ENCODE measurements at regions not wholly inside any gene's neighbourhood (a gene's known extent, or its start where the extent isn't known, plus 50 kb on each side); places are given as distances from the start of the nearest gene placed in this dataset.
"Not testable (repeated sequence)": the region's sequence is repeated elsewhere in the genome, so short reads cannot be mapped to it uniquely, and the experiment has no call there.

DNA sequence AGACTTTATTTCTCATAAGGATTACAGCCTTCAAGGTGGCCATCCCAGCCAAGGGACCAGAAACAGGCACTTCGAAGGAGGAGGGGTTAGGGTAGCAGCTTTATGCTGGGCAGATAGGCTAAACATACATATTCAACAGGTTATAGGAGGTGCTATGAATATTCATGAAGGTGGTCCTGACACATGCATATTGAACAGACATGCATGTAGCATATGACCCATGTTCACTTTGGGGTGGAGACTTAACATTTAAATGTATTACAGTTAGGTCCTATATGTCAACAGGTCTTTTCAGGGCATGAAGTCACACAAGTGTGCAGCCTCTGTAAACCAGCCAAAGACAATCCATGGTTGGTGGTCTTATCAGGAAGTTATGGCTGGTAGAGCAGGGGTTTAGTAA, 133.2 kb downstream of the KCNJ12 start:
- Mint-ChIP-seq H3K4me1 (peaks cover 10 to 15% of the 10 kb centered on the region in 2 donors), H3K27me3 (ENCODE audit: low read depth in 3 of 3) (peaks cover 12 to 28% (median 13%) of the 10 kb centered on the region in 3 donors)
- not testable (repeated sequence) for H3K4me3 Mint-ChIP-seq, H3K27ac Mint-ChIP-seq, H3K9me3 Mint-ChIP-seq, DNase-seq, H3K36me3 Mint-ChIP-seq

GRCh38 chr17:21510686-21511362, 134.7 kb downstream of the KCNJ12 start:
- Mint-ChIP-seq H3K27ac (no peak overlapping the region), H3K4me1 (peaks cover 10 to 15% of the 10 kb centered on the region in 2 donors)

GRCh38 chr17:21511363-21512195, 135.4 kb downstream of the KCNJ12 start:
- peaks cover 12 to 28% (median 13%) of the 10 kb centered on the region in 3 donors for H3K27me3 Mint-ChIP-seq (ENCODE audit: low read depth in 3 of 3)
- peaks cover 10 to 15% of the 10 kb centered on the region in 2 donors for H3K4me1 Mint-ChIP-seq
- peak; percentile 43 to 60 (median 53) for DNase-seq
- no peak overlapping the region for H3K27ac Mint-ChIP-seq
- peak overlapping the region; percentile 54 to 79 (median 75) for H3K4me3 Mint-ChIP-seq
- H3K9me3 Mint-ChIP-seq: no peaks in the 10 kb centered on the region
- H3K36me3 Mint-ChIP-seq: no peaks in the 10 kb centered on the region

More at GRCh38 chr17:21510686-21511362, 134.7 kb downstream of the KCNJ12 start:
- Mint-ChIP-seq H3K9me3 (no peaks in the 10 kb centered on the region), H3K27me3 (ENCODE audit: low read depth in 3 of 3) (peaks cover 12 to 28% (median 13%) of the 10 kb centered on the region in 3 donors), H3K36me3 (no peaks in the 10 kb centered on the region), H3K4me3 (peak overlapping the region; percentile 54 to 79 (median 75))
- peak in 1 of 3 donors; percentile 6 for DNase-seq

- Mint-ChIP-seq H3K36me3 (no peaks in the 10 kb centered on the region), H3K4me1 (peaks cover 10 to 15% of the 10 kb centered on the region in 2 donors), H3K27me3 (ENCODE audit: low read depth in 3 of 3) (peaks cover 12 to 28% (median 13%) of the 10 kb centered on the region in 3 donors), H3K4me3 (peak overlapping the region in 1 of 5 donors; percentile 66), H3K9me3 (no peaks in the 10 kb centered on the region), H3K27ac (no peak overlapping the region)
- DNase-seq: peak in 2 of 3 donors; percentile 6 to 24
These were observed 136.3 kb downstream of the KCNJ12 start for GRCh38 chr17:21512307-21513011.

DNA sequence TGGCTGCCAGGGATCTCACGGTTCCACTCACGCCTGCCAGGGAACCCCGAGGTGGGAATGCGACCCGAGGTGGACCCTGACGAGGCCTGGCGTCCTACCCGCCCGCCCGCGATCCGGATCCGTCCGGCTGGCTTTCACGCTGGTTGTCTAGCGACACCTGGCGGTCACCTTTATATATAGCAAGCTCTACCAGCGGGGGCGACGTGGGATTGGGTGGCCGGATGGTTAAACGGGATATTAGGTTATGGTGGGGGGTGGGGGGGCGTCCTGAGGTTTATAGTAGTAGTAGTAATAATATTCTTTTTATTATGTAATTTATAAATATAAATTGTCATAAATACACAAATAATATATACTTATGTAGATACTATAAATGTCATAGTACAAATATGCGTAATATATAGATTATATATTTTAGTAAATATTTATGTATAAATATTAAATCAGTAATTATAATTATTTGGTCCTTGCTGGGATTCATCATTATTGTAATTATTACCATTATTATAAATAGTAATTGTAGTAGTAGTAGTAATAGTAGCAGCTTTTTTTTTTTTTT, 136.9 kb downstream of the KCNJ12 start:
- DNase-seq: peak; percentile 71 to 76 (median 75)
- H3K4me3 Mint-ChIP-seq: peak overlapping the region in 1 of 5 donors; percentile 66
- H3K4me1 Mint-ChIP-seq: peaks cover 10 to 15% of the 10 kb centered on the region in 2 donors
- no peak overlapping the region for H3K27ac Mint-ChIP-seq
- H3K36me3 Mint-ChIP-seq: no peaks in the 10 kb centered on the region
- H3K9me3 Mint-ChIP-seq: no peaks in the 10 kb centered on the region
- H3K27me3 Mint-ChIP-seq (ENCODE audit: low read depth in 3 of 3): peaks cover 12 to 25% (median 13%) of the 10 kb centered on the region in 3 donors

- H3K27ac Mint-ChIP-seq, DNase-seq, H3K4me3 Mint-ChIP-seq, H3K9me3 Mint-ChIP-seq, H3K36me3 Mint-ChIP-seq: not testable (repeated sequence)
- H3K4me1 Mint-ChIP-seq: peaks cover 10 to 15% of the 10 kb centered on the region in 2 donors
- peaks cover 12 to 14% (median 13%) of the 10 kb centered on the region in 3 donors for H3K27me3 Mint-ChIP-seq (ENCODE audit: low read depth in 3 of 3)
These were observed 138.4 kb downstream of the KCNJ12 start for GRCh38 chr17:21514567-21514966.

- Mint-ChIP-seq H3K27ac (no peak overlapping the region), H3K27me3 (ENCODE audit: low read depth in 3 of 3) (peaks cover 0 to 2% (median 2%) of the 10 kb centered on the region in 3 donors), H3K9me3 (no peaks in the 10 kb centered on the region), H3K4me3 (no peak overlapping the region), H3K36me3 (no peaks in the 10 kb centered on the region), H3K4me1 (no peaks in the 10 kb centered on the region)
- DNase-seq: no peak
These were observed 141.6 kb downstream of the KCNJ12 start for GRCh38 chr17:21517538-21518293.

DNA sequence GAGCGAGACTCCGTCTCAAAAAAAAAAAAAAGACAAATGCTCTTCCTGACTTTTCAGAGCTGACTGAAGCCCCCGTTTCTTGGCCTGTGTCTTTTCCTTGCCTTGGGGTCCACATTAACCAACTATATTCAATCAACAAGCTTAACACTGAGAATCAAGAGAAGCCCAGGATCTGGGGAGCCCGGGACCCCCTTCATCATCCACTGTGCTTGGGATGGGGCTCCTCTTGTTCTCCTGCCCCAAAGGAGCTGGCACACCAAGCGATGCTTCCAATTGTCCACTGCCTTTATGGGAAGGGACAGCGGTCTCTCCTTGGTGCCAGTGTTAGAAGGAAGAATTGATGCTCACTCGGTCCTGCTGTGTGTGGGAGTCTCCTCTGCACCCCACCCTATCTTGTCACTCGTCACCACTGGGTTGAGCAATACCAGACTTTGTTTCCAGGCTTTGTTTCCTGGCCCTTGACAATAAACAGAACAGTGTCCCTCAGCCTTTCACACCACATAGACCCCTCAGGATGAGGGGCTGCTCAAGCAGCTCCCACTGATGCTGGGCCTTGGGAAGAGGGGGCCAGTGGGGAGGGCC, 146.7 kb downstream of the KCNJ12 start:
- H3K4me3 Mint-ChIP-seq: no peak overlapping the region

DNA sequence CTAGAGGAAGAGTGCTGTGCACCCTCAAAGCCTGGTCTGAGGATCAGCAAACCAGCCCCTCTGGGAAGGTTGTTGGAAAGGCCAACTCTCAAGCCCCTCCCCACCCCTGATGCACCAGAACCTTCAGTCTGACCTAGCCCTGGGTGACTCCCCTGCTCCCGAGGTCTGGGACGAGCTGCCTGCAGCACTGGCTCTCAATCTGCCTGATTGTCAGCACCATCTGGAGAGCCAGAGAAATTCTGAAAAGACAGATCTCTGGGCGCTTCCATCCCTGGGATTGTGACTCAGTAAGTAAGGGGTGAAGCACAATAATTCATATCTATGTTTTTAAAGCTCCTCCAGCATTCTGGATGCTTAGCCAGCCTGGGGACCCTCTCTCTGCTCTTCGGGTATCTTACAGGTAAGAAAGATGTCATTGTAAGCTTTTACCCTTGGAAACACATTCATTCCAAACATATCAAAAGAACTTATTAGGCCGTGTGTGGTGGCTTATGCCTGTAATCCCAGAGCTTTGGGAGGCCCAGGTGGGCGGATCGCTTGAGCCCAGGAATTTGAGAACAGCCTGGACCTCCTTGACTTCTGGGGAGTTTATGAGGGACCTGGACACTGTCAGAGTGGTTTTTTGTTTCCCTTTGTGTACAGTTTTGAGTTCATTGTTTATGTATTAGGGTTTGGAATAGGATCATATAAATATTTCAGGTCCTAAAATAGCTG, 147.5 kb downstream of the KCNJ12 start:
- no peaks in the 10 kb centered on the region for H3K36me3 Mint-ChIP-seq
- peak overlapping the region in 1 of 6 donors; percentile 0 for H3K27ac Mint-ChIP-seq
- peaks cover 0 to 4% (median 1%) of the 10 kb centered on the region in 3 donors for H3K27me3 Mint-ChIP-seq (ENCODE audit: low read depth in 3 of 3)
- no peaks in the 10 kb centered on the region for H3K4me1 Mint-ChIP-seq
- no peak for DNase-seq
- no peak overlapping the region for H3K4me3 Mint-ChIP-seq
- no peaks in the 10 kb centered on the region for H3K9me3 Mint-ChIP-seq

More for the DNA sequence above, 146.7 kb downstream of the KCNJ12 start:
- DNase-seq: no peak
- H3K9me3 Mint-ChIP-seq: no peaks in the 10 kb centered on the region
- H3K27ac Mint-ChIP-seq: no peak overlapping the region
- H3K27me3 Mint-ChIP-seq (ENCODE audit: low read depth in 3 of 3): peaks cover 0 to 4% (median 1%) of the 10 kb centered on the region in 3 donors
- H3K36me3 Mint-ChIP-seq: no peaks in the 10 kb centered on the region
- no peaks in the 10 kb centered on the region for H3K4me1 Mint-ChIP-seq

DNA sequence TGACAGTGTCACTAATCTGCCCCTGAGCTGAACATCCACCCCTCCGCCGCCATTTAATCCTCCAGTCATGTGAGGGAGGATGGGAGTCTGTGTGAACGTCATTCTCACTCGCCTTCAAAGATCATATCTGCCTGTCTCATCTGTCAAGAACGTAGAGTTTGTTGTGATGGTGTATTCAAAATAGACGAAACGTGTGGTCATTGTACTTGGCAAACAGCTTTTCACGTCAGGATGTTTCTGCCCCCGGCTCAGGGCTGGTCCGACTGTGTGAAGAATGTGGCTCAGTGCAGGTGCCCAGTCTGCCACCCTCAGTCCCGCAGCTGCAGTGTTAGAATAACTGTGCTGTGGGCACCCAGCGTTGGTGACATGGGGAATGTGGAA, 148.0 kb downstream of the KCNJ12 start:
- Mint-ChIP-seq H3K4me1 (no peaks in the 10 kb centered on the region), H3K27ac (peak overlapping the region in 1 of 6 donors; percentile 0), H3K9me3 (no peaks in the 10 kb centered on the region), H3K36me3 (no peaks in the 10 kb centered on the region), H3K27me3 (ENCODE audit: low read depth in 3 of 3) (peaks cover 0 to 4% (median 1%) of the 10 kb centered on the region in 3 donors), H3K4me3 (no peak overlapping the region)
- peak; percentile 9 to 33 (median 19) for DNase-seq

DNA sequence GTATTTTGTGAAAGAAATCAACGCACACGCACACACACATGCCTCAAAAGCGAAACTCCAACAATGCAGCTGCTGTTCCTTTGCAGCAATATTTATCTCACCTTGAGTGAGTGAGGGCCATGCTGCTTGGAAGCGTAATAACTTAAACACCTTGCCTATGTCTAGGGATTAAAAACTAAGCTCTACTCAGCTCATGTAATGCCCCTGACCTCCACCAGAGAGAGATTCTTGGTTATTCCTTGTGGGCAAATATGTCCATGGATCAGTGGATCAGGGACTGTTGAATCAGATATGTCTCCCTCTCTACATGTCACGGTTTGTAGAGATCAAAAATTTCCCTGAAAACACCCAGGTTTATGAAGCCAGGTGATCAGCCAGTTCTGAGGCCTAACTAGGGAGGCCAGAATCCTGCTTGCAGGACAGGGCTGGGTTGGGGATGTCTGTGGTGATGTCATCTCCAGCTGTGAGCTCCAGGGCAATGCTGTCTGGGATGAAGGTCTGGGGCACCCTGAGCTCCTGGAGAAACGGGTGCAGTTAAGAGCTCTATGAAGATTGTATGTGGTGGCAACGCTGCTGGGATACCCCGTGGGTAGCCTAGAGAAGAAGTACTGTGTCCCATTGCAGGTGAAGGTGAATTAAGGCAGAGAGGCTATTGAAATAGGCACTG, 149.4 kb downstream of the KCNJ12 start:
- Mint-ChIP-seq H3K4me1 (no peaks in the 10 kb centered on the region), H3K27me3 (ENCODE audit: low read depth in 3 of 3) (peaks cover 1 to 4% (median 2%) of the 10 kb centered on the region in 3 donors), H3K9me3 (no peaks in the 10 kb centered on the region), H3K27ac (no peak overlapping the region), H3K4me3 (no peak overlapping the region), H3K36me3 (no peaks in the 10 kb centered on the region)
- DNase-seq: no peak

Data from immature natural killer cell (primary cell).